Activated naive CD8-positive, alpha-beta T cell treated with anti-CD3 and anti-CD28 coated beads, Interleukin-2, amount 10 ng/mL, durations not matched to agents 7 days and 5 days (primary cell): ENCODE measurements at regions not wholly inside any gene's neighbourhood (a gene's known extent, or its start where the extent isn't known, plus 50 kb on each side); places are given as distances from the start of the nearest gene placed in this dataset.
"Not testable (repeated sequence)": the region's sequence is repeated elsewhere in the genome, so short reads cannot be mapped to it uniquely, and the experiment has no call there.

Experiments
- ATAC-seq: fragments of 150-1000 bp; cut with Tn5 transposase; one replicate; pipeline ENCODE4 v1.10.0; 2021; ENCODE audit warnings: low read depth, moderate library complexity
- POLR2A ChIA-PET: fragments of 350-600 bp; sonication (Branson Sonifier 250); formaldehyde crosslinking; loops from one replicate; lab custom pipeline; 2021; ENCODE audit warnings: antibody characterized with exemption; lab: Charles Lee
- DNase-seq: peaks from one replicate; pipeline ENCODE4 v3.0.0; 2021
- H3K27ac Mint-ChIP-seq: one replicate; pipeline ENCODE4 v1.8.0; 2022; ENCODE audit warnings: mild to moderate bottlenecking, mixed read lengths
- H3K27me3 Mint-ChIP-seq: one replicate; pipeline ENCODE4 v1.8.0; 2022; ENCODE audit warnings: mild to moderate bottlenecking, moderate library complexity, mixed read lengths
- H3K36me3 Mint-ChIP-seq: one replicate; pipeline ENCODE4 v1.8.0; 2021; ENCODE audit warnings: mild to moderate bottlenecking, mixed read lengths
- H3K4me1 Mint-ChIP-seq: one replicate; pipeline ENCODE4 v1.8.0; 2021; ENCODE audit warnings: mixed read lengths
- H3K4me3 Mint-ChIP-seq: one replicate; pipeline ENCODE4 v1.8.0; 2022; ENCODE audit warnings: mild to moderate bottlenecking, moderate library complexity, mixed read lengths
- H3K9me3 Mint-ChIP-seq: one replicate; pipeline ENCODE4 v1.8.0; 2021; ENCODE audit warnings: mixed read lengths

DNA sequence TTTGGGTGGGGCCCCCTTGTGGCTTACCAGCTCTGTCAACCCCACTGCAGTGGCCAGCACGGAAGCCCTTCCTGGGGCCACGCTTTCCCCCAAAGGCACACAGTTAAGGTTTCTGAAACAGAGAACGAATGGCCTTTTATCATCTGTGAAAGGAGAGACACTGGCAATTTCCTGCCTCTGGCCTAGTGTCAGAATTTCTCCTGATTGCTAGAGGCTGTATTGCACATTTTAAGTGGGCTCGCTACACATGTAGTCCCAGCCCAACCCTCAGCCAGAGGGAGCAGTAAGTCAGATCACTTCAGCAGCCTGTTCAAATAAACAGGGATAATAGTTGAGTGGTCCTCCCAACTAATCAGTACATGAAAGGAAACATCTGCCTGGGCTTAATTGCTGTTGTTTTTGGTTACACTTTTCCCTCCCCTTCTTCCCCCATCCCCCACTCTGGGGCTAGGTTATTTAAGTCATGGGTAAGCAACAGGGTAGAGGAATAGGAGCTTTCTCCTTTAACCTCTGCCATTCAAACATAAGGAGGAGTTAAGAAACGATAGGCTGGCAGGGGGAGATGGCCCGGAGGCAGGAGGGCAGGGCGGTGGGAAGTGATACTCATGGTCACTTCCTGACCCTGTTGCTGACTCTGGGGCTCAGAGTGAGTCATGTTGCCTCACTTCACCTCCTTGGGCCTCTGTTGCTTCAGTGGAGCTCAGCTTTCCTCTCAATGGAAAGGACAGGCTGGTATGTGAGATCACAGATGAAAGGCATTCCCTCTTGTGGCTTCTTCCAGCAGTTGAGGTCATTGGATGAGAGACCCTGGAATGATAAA lies 89.3 kb upstream of the IKBKE start:
- H3K9me3 Mint-ChIP-seq, H3K4me1 Mint-ChIP-seq, H3K36me3 Mint-ChIP-seq, POLR2A ChIA-PET, H3K27me3 Mint-ChIP-seq: not testable (repeated sequence)
- peak; percentile 63 for ATAC-seq
- peak; percentile 36 for DNase-seq
- Mint-ChIP-seq H3K4me3 (peak overlapping the region; percentile 48), H3K27ac (peak overlapping the region; percentile 95)

DNA sequence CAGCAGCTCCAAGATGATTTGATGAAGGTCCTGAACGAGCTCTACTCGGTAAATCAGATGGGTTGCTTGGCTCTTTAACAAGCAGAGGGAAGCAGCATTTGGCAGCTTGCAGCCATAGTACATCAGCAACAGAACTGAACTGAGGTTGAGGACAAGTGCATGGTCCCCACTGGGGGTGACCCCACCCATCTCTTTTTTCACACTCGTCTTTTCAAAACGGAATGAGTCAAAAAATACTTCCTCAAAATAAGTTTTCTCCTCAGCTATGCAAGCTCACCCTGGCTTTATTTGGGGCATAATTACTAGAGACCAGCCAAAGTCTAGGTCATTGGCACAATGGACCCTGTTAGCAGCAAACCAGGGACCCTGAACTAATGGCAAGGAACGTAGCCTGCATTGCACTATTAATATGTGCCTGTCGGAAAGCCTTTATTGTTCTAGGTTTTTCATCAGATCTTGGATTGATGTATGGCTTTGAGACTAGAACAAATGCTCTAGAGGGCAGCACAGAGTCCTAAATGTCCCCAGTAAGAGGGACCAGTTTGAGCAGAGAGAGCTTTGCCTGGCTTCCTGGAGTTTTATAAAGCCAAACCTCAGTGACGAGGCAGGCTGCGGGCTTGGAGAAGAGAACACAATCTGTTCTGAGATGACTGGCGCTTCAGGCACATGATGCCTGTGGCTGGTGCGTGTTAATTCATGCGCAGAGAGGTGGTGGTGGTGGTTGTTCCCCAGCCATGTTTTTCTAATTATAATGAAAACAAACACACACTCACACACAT lies 86.1 kb upstream of the IKBKE start:
- H3K27ac Mint-ChIP-seq, H3K4me3 Mint-ChIP-seq, H3K4me1 Mint-ChIP-seq, DNase-seq, H3K27me3 Mint-ChIP-seq, H3K36me3 Mint-ChIP-seq, H3K9me3 Mint-ChIP-seq, POLR2A ChIA-PET: not testable (repeated sequence)
- peak; percentile 66 for ATAC-seq

DNA sequence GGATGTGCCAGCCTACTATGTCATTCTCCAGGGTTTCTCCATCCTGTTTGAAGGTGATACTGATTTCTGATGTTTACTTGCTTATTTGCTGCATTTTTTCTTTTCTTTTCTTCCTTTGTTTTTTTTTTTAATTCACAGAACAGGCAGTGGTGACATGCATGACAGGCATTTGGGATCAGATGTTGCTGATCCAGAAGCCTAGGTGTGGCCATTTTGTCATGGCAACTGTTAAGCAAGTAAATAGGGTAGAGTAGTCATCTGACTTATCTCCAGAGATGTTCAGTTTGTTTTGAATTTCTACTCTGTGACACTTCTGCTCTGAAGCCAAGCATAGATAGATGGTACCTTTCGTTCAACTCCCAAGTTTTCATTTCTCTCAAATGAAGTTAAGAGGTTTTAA lies 85.4 kb upstream of the IKBKE start:
- not testable (repeated sequence) for H3K27ac Mint-ChIP-seq, ATAC-seq, H3K4me1 Mint-ChIP-seq

DNA sequence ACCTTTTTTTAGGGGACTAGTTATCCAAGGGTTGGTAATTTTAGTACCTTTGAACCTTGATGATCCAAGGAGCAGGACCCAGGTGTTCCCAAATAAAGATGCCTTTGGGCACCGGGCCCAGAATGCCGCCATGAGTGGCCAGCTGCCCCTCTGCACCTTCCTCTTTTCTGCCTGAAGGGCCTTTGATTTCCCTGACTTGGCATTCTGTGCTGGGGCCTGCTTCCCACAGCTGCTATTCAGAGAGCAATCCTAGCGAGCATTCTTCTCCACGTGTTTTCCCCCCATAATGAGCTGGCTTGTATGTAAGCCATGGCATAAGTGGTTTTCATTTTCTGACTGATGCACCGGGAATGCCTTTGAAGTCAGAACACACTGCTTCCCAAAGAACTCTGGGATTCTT lies 82.6 kb upstream of the IKBKE start:
- ATAC-seq, POLR2A ChIA-PET, H3K36me3 Mint-ChIP-seq, H3K27ac Mint-ChIP-seq, DNase-seq, H3K4me1 Mint-ChIP-seq, H3K9me3 Mint-ChIP-seq, H3K27me3 Mint-ChIP-seq, H3K4me3 Mint-ChIP-seq: not testable (repeated sequence)

More for the DNA sequence above, 85.4 kb upstream of the IKBKE start:
- H3K9me3 Mint-ChIP-seq, DNase-seq, H3K27me3 Mint-ChIP-seq, H3K36me3 Mint-ChIP-seq, H3K4me3 Mint-ChIP-seq, POLR2A ChIA-PET: not testable (repeated sequence)

DNA sequence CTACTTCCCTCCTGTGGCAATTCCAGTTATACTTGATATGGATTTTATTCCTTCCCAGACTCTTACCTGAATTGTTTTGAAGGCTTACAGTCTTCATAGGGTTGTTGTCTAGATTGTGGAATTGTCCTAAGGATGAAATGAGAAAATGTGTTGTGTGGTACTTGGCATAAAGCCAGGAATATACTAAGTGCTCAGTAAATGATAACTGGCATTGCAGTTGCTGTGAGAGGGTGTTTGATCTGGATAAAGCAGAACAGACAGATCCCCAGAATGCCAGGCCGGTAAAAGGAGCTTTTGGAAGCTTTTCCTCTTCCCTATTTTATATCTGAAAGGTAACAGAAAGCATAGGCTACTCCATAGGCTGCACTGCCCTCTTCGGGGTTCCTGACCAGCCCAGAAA lies 78.4 kb upstream of the IKBKE start:
- H3K4me1 Mint-ChIP-seq, POLR2A ChIA-PET: not testable (repeated sequence)

GRCh38 chr1:206397501-206397900 lies 72.8 kb upstream of the IKBKE start:
- H3K9me3 Mint-ChIP-seq, H3K4me1 Mint-ChIP-seq, H3K27ac Mint-ChIP-seq, H3K27me3 Mint-ChIP-seq, ATAC-seq, H3K4me3 Mint-ChIP-seq, POLR2A ChIA-PET, DNase-seq: not testable (repeated sequence)
- H3K36me3 Mint-ChIP-seq: peaks cover 11% of the 10 kb centered on the region

More for the DNA sequence above, 78.4 kb upstream of the IKBKE start:
- not testable (repeated sequence) for H3K4me3 Mint-ChIP-seq, H3K9me3 Mint-ChIP-seq, H3K27me3 Mint-ChIP-seq, DNase-seq, ATAC-seq, H3K27ac Mint-ChIP-seq, H3K36me3 Mint-ChIP-seq

DNA sequence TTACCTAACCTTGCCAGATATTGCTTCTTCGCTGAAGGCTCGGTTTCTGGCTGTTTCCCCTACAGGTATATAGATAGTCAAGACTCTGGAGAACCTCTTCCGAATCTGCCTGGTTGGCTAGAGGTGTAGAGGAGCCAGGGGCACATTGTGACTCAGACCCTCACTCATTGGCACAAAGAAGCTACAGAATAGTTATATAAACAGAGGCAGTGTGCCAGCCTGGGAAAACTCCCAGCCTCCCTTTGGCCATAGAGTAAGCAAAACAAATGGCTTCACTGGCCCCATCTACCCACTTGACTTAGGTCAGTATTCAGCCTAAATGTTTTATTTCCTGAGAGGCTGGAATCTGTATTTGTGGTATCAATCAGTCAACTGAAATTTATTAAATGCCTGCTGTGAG lies 72.0 kb upstream of the IKBKE start:
- DNase-seq, H3K27me3 Mint-ChIP-seq, H3K4me1 Mint-ChIP-seq, H3K4me3 Mint-ChIP-seq, ATAC-seq, POLR2A ChIA-PET, H3K27ac Mint-ChIP-seq, H3K9me3 Mint-ChIP-seq: not testable (repeated sequence)
- peaks cover 11% of the 10 kb centered on the region for H3K36me3 Mint-ChIP-seq

- H3K4me1 Mint-ChIP-seq, H3K36me3 Mint-ChIP-seq, H3K9me3 Mint-ChIP-seq, H3K27me3 Mint-ChIP-seq, H3K4me3 Mint-ChIP-seq, ATAC-seq, H3K27ac Mint-ChIP-seq, DNase-seq, POLR2A ChIA-PET: not testable (repeated sequence)
Observed at GRCh38 chr1:206403612-206404307, 66.5 kb upstream of the IKBKE start.

DNA sequence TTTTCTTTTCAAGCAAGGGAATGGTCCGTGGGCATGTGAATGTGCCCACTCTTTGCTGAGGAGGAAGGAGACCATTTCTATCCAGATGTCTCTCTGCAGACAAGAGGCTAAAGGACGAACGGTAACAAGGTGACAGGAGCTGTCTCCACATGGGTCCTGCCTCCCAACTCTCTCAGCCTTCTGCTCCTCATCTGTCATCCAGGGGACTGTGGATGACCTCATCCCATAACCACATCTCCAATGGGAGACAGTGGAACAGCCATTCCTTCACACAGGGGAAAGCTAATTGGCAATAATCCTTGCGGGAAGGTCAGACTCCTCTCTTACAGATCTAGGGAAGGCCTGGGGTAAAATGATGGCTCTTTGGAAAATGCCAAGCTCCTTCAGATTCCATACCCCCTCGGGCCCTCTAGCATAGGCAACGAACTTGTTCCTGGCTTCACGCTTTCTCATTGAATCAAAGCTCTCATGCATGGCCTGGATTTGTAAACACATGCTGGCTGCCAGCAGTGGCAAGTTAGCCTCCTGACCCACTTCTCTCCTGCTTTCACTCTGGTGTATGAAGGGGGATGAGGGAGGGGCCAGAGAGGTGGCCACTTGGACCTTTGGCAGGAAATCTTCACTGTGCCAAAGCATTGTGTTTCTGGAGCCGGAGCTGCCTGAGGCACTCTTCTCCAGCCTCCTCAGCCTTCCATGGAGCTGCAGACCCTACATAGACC lies 65.8 kb upstream of the IKBKE start:
- H3K36me3 Mint-ChIP-seq, H3K27ac Mint-ChIP-seq, ATAC-seq, POLR2A ChIA-PET, H3K27me3 Mint-ChIP-seq, H3K4me1 Mint-ChIP-seq, H3K4me3 Mint-ChIP-seq, DNase-seq, H3K9me3 Mint-ChIP-seq: not testable (repeated sequence)

GRCh38 chr1:206405282-206405681 lies 65.0 kb upstream of the IKBKE start:
- H3K27ac Mint-ChIP-seq, H3K36me3 Mint-ChIP-seq, H3K4me1 Mint-ChIP-seq, H3K27me3 Mint-ChIP-seq, H3K9me3 Mint-ChIP-seq, POLR2A ChIA-PET, H3K4me3 Mint-ChIP-seq, ATAC-seq, DNase-seq: not testable (repeated sequence)

- POLR2A ChIA-PET, DNase-seq, H3K27me3 Mint-ChIP-seq, H3K4me1 Mint-ChIP-seq, H3K27ac Mint-ChIP-seq, H3K36me3 Mint-ChIP-seq, H3K4me3 Mint-ChIP-seq, H3K9me3 Mint-ChIP-seq: not testable (repeated sequence)
- ATAC-seq: peak; percentile 66
Observed at GRCh38 chr1:206408371-206409288, 61.6 kb upstream of the IKBKE start.

- Mint-ChIP-seq H3K4me3 (no peak overlapping the region), H3K27me3 (no peaks in the 10 kb centered on the region), H3K4me1 (no peaks in the 10 kb centered on the region), H3K36me3 (peaks cover 15% of the 10 kb centered on the region), H3K9me3 (no peaks in the 10 kb centered on the region), H3K27ac (no peak overlapping the region)
- no peak for ATAC-seq
- POLR2A ChIA-PET: no interaction called here
- DNase-seq: no peak
Observed at GRCh38 chr1:206411321-206411720, 59.0 kb upstream of the IKBKE start.
